Fibroblast of mammary gland (primary cell): ENCODE measurements at regions not wholly inside any gene's neighbourhood (a gene's known extent, or its start where the extent isn't known, plus 50 kb on each side); places are given as distances from the start of the nearest gene placed in this dataset.

Source experiments
- DNase-seq: peaks from one replicate; pipeline ENCODE4 v3.0.0-alpha.2; 2010; ENCODE audit warnings: low read depth
- H3K4me3 ChIP-seq: 2 replicates; pipeline ENCODE4 v1.5.1; 2011; ENCODE audit warnings: low read depth, mild to moderate bottlenecking, low read length, moderate library complexity; ENCODE audit not compliant: control insufficient read depth
- TF ChIP-seq, protein P1 (sequence below): conservative IDR thresholded peaks from 2 replicates; pipeline ENCODE4 v1.5.1; 2011; ENCODE audit warnings: low read depth, low read length, inconsistent platforms; ENCODE audit not compliant: control insufficient read depth, insufficient read depth

DNA sequence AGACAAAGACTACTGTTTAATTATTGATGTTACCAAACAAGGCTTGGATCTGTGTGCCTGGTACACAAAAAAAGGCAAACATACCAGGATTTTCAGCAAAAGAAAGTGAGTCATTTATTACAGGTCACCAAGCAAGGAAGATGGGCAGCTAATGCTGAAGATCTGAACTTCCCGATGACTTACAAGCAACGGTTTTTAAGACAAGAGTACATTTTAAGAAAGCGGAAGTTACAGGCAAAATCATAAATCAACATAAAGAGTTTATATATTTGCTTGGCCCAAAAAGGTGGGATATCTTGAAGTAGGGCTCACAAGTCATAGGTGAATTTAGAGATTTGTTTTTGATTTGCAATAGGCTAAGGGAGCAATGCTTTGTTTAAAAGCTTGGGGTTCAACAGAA, 125.4 kb upstream of the SPATA16 start:
- DNase-seq, result no peak
- no peak overlapping the region for H3K4me3 ChIP-seq
- TF ChIP-seq, protein P1, sequence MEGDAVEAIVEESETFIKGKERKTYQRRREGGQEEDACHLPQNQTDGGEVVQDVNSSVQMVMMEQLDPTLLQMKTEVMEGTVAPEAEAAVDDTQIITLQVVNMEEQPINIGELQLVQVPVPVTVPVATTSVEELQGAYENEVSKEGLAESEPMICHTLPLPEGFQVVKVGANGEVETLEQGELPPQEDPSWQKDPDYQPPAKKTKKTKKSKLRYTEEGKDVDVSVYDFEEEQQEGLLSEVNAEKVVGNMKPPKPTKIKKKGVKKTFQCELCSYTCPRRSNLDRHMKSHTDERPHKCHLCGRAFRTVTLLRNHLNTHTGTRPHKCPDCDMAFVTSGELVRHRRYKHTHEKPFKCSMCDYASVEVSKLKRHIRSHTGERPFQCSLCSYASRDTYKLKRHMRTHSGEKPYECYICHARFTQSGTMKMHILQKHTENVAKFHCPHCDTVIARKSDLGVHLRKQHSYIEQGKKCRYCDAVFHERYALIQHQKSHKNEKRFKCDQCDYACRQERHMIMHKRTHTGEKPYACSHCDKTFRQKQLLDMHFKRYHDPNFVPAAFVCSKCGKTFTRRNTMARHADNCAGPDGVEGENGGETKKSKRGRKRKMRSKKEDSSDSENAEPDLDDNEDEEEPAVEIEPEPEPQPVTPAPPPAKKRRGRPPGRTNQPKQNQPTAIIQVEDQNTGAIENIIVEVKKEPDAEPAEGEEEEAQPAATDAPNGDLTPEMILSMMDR, result no peak

DNA sequence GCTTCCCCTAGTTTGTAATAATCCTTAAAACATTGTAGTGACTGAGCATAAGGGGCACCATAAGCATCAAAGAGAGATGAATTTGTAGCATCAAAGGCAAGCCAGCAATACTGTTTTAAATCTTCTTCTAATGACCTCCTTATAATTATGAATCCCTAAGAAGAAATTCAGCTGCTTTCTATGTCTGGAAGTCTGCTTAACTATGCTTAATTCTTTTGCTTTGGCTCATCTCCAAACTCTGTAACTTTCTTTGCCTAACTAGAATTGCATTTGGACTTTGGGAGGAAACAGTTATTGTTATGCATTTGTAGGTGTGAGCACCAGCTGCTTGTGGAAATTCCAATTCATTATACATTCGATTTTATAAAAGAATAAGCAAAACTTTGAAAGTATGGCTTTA, 117.7 kb upstream of the SPATA16 start:
- no peak for DNase-seq
- H3K4me3 ChIP-seq, result no peak overlapping the region
- TF ChIP-seq, protein P1, result no peak

DNA sequence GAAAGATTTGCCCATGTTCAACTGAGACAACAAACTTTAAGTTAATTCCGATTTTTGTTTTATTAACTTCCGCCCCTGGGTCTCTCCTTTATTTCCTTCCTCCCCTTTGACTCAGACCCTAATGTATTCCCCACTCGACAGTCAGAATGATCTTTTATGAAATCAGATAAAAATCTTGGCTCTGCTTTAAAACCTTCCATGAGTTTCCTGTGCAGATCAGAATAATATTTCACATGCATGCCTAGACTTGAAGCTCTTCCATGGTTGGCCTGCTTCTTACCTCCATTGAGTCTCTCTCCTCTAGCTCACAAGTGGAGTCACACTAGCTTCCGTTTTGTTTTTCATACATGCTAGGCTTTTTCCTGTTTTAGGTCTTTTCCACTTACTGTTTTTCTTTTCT, 116.8 kb upstream of the SPATA16 start:
- no peak overlapping the region for H3K4me3 ChIP-seq
- DNase-seq, result no peak
- TF ChIP-seq, protein P1, result no peak

DNA sequence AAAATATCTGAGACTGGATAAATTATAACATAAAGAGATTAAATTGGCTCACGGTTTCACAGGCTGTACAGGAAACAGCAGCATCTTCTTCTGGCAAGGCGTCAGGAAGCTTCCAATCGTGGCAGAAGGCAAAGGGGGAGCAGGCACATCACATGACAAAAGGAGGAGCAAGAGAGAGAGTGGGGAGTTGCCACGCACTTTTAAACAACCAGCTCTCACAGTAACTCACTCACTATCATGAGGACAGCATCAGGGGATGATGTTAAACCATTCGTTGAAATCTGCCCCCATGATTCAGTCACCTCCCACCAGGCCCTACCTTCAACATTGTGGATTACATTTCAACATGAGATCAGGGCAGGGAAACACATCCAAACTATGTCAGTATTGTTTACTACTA, 114.5 kb upstream of the SPATA16 start:
- H3K4me3 ChIP-seq, result no peak overlapping the region
- TF ChIP-seq, protein P1, result no peak
- no peak for DNase-seq

DNA sequence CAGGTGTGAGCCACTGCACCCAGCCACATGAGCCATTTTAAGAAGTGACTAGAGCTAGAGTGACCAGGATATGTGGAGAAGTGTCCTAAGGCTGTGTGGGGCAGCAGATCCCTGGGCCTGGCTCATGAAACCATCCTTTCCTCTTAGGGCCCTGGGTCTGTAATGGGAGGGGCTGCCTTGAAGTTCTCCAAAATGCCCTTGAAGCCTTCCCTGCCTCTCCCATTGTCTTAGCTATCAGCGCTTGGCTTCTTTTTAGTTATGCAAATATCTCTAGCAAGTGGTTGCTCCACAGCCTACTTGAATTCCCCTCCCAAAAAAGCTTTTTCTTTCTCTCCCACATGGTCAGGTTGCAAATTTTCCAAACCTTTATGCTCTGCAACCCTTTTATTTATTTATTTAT, 112.4 kb upstream of the SPATA16 start:
- no peak for DNase-seq
- no peak overlapping the region for H3K4me3 ChIP-seq
- TF ChIP-seq, protein P1, result no peak

DNA sequence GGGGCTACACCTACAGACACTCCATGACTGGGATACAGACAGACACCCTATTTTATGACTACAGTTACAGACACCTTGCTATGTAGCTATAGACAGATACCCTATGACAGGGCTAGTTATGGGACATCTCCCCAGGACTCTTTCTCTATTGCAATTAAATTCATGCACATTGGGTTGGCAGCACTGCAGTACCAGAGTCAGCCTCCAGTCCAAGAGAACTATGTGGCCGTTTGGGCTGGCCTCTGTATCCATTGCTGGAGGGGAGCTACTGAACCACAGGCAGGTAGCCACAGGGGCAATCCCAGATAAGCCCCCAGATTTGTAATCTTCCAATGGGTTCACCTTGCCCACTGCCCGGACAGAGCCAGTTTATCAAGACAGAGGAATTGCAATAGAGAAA, 108.4 kb upstream of the SPATA16 start:
- DNase-seq, result no peak
- no peak overlapping the region for H3K4me3 ChIP-seq
- TF ChIP-seq, protein P1, result no peak

DNA sequence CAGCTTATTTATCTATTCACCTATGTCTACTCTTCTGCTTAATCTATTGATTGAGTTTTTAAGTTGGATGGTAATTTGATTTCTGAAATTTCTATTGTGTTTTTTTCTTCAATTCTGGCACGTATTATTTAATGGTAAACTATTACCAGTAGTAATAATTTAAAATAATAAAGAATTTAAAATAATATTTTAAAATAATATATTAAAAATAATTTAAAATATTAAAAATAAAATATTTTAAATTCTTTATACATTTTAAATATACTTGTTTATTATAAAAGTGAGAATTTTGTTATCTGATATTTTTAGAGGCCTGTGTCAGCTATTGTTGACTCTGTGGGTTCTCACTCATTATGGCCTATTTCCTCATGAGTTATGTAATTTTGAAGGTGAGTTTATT, 100.7 kb upstream of the SPATA16 start:
- no peak for DNase-seq
- TF ChIP-seq, protein P1, result no peak

More for the DNA sequence above, 100.7 kb upstream of the SPATA16 start:
- H3K4me3 ChIP-seq, result no peak overlapping the region
